SK-N-SH treated with all-trans-retinoic acid at 6 μM for 48 hours (cell line): ENCODE measurements at regions not wholly inside any gene's neighbourhood (a gene's known extent, or its start where the extent isn't known, plus 50 kb on each side); places are given as distances from the start of the nearest gene placed in this dataset.

Experiments used
- ATAC-seq: fragments of 200-7000 bp; cut with Tn5 transposase; 3 replicates; pipeline ENCODE4 v1.9.1; 2020; ENCODE audit warnings: mild to moderate bottlenecking, moderate library complexity
- ARNTL ChIP-seq: fragments of 450-650 bp; formaldehyde crosslinking; IDR thresholded peaks from 2 replicates; pipeline ENCODE4 v1.5.0; 2020; ENCODE audit warnings: low read depth, mild to moderate bottlenecking, moderate library complexity, borderline replicate concordance
- BACH2 ChIP-seq: fragments of 250-450 bp; sonication (Bioruptor Pico); IDR thresholded peaks from 2 replicates; pipeline ENCODE4 v1.9.0; 2021; ENCODE audit warnings: mild to moderate bottlenecking, borderline replicate concordance
- CREB5 ChIP-seq: fragments of 250-450 bp; sonication (Bioruptor Pico); IDR thresholded peaks from 2 replicates; pipeline ENCODE4 v1.5.1; 2020; ENCODE audit warnings: low read depth, mild to moderate bottlenecking, moderate library complexity
- CSDC2 ChIP-seq: fragments of 250-450 bp; sonication (Bioruptor Pico); IDR thresholded peaks from 2 replicates; pipeline ENCODE4 v1.5.0; 2020; ENCODE audit warnings: mild to moderate bottlenecking, moderate library complexity
- CSRNP3 ChIP-seq: fragments of 250-450 bp; sonication (Bioruptor Pico); IDR thresholded peaks from 2 replicates; pipeline ENCODE4 v1.5.1; 2021; ENCODE audit warnings: mild to moderate bottlenecking, moderate library complexity
- ESRRG ChIP-seq: fragments of 250-450 bp; sonication (Bioruptor Pico); IDR thresholded peaks from 2 replicates; pipeline ENCODE4 v1.6.1; 2021; ENCODE audit warnings: mild to moderate bottlenecking
- GLIS3 ChIP-seq: fragments of 250-450 bp; sonication (Bioruptor Pico); IDR thresholded peaks from 2 replicates; pipeline ENCODE4 v1.5.0; 2020; ENCODE audit warnings: mild to moderate bottlenecking, moderate library complexity
- ISL1 ChIP-seq: fragments of 250-450 bp; sonication (Bioruptor Pico); IDR thresholded peaks from 2 replicates; pipeline ENCODE4 v2.1.2; 2022; ENCODE audit warnings: mild to moderate bottlenecking, moderate library complexity
- PATZ1 ChIP-seq: fragments of 250-450 bp; sonication (Bioruptor Pico); IDR thresholded peaks from 2 replicates; pipeline ENCODE4 v1.8.0; 2020; ENCODE audit warnings: mild to moderate bottlenecking, moderate library complexity, borderline replicate concordance
- POU6F1 ChIP-seq: fragments of 250-450 bp; sonication (Bioruptor Pico); IDR thresholded peaks from 2 replicates; pipeline ENCODE4 v1.8.0; 2021; ENCODE audit warnings: low read depth, mild to moderate bottlenecking, moderate library complexity, borderline replicate concordance
- PPARA ChIP-seq: fragments of 250-450 bp; sonication (Bioruptor Pico); IDR thresholded peaks from 2 replicates; pipeline ENCODE4 v1.5.0; 2020; ENCODE audit warnings: mild to moderate bottlenecking, borderline replicate concordance
- RARB ChIP-seq: fragments of 250-450 bp; sonication (Bioruptor Pico); IDR thresholded peaks from 2 replicates; pipeline ENCODE4 v1.8.0; 2021; ENCODE audit warnings: mild to moderate bottlenecking, moderate library complexity
- SNAI2 ChIP-seq: fragments of 250-450 bp; sonication (Bioruptor Pico); IDR thresholded peaks from 2 replicates; pipeline ENCODE4 v1.5.0; 2020; ENCODE audit warnings: mild to moderate bottlenecking, moderate library complexity
- TOX ChIP-seq: fragments of 250-450 bp; sonication (Bioruptor Pico); IDR thresholded peaks from 2 replicates; pipeline ENCODE4 v1.8.0; 2021; ENCODE audit warnings: mild to moderate bottlenecking, moderate library complexity, borderline replicate concordance
- TSHZ2 ChIP-seq: fragments of 250-450 bp; sonication (Bioruptor Pico); IDR thresholded peaks from 2 replicates; pipeline ENCODE4 v1.5.0; 2020; ENCODE audit warnings: mild to moderate bottlenecking, moderate library complexity
- ZC3H10 ChIP-seq: fragments of 250-450 bp; sonication (Bioruptor Pico); IDR thresholded peaks from 2 replicates; pipeline ENCODE4 v1.5.1; 2021; ENCODE audit warnings: mild to moderate bottlenecking, moderate library complexity
- ZFP30 ChIP-seq: fragments of 450-650 bp; formaldehyde crosslinking; IDR thresholded peaks from 2 replicates; pipeline ENCODE4 v1.5.0; 2022; ENCODE audit warnings: mild to moderate bottlenecking, moderate library complexity
- ZNF565 ChIP-seq: fragments of 450-650 bp; formaldehyde crosslinking; conservative IDR thresholded peaks from 2 replicates; pipeline ENCODE4 v1.5.0; 2020; ENCODE audit warnings: low read depth, mild to moderate bottlenecking, moderate library complexity
- ZNF70 ChIP-seq: fragments of 450-650 bp; formaldehyde crosslinking; IDR thresholded peaks from 2 replicates; pipeline ENCODE4 v1.5.0; 2020; ENCODE audit warnings: mild to moderate bottlenecking, moderate library complexity
- ZNF8 ChIP-seq: fragments of 450-650 bp; formaldehyde crosslinking; IDR thresholded peaks from 2 replicates; pipeline ENCODE4 v1.5.0; 2020; ENCODE audit warnings: mild to moderate bottlenecking, moderate library complexity

GRCh38 chr1:114333690-114334089 lies 177.3 kb downstream of the TRIM33 start:
- ATAC-seq = no peak
- TF ChIP-seq CSRNP3 (CRISPR knock-in tag) (no peak), ZC3H10 (CRISPR knock-in tag) (no peak), PPARA (CRISPR knock-in tag) (no peak), PATZ1 (CRISPR knock-in tag) (no peak), CSDC2 (CRISPR knock-in tag) (no peak), CREB5 (CRISPR knock-in tag) (no peak), GLIS3 (CRISPR knock-in tag) (no peak), ZNF8 (no peak), ARNTL (no peak), BACH2 (CRISPR knock-in tag) (no peak), SNAI2 (CRISPR knock-in tag) (no peak), ZNF70 (CRISPR knock-in tag) (no peak), POU6F1 (no peak), ESRRG (no peak), ISL1 (CRISPR knock-in tag) (no peak), ZNF565 (no peak), ZFP30 (no peak)

GRCh38 chr1:114331936-114332335 lies 178.3 kb upstream of the SYT6 start:
- TF ChIP-seq CSRNP3 (CRISPR knock-in tag) (no peak), TOX (CRISPR knock-in tag) (no peak), RARB (CRISPR knock-in tag) (no peak), ARNTL (no peak), ZNF70 (CRISPR knock-in tag) (no peak), ZNF8 (no peak), CSDC2 (CRISPR knock-in tag) (no peak), TSHZ2 (no peak)
- TF ChIP-seq, all 23 proteins: peak for 0
- no peak for ATAC-seq

GRCh38 chr1:114330451-114330983 lies 176.8 kb upstream of the SYT6 start:
- ATAC-seq = no peak
- TF ChIP-seq TSHZ2 = no peak
- no peak for TF ChIP-seq ZC3H10 (CRISPR knock-in tag)
- TF ChIP-seq CSDC2 (CRISPR knock-in tag) = no peak
- no peak for TF ChIP-seq PATZ1 (CRISPR knock-in tag)
- no peak for TF ChIP-seq ARNTL
- TF ChIP-seq ZNF70 (CRISPR knock-in tag) = no peak
